ENCODE measurements at regions not wholly inside any gene's neighbourhood (a gene's known extent, or its start where the extent isn't known, plus 50 kb on each side); places are given as distances from the start of the nearest gene placed in this dataset.

DNA sequence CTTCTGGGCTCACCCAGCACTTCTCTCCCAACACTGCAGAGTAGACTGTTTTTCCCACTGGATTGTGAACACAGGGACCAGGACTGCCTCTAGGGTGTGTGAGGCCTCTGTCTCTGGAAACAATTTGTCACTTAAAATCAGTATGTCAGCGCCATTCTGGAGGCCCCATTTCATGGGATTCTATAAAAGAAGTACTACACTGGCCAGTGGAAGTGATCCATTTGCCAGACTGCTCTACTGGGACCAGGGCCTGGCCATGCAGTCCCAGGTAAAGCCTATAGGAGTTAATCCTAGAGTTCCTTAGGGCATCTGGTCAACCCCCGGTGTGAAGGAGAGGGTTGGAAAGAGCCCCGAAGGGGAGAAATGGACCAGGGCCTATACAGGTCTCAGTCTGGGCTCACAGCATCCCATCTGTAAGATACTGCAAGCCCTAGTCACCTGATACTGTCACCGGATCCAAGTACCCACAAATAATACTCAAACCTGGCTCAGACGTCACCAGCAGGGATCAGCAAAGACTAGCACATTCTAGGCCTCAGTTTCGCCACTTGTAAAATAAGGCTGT is 245.0 kb downstream of the FOXD2 start:
- no peak for FAIRE-seq
- Histone ChIP-seq H3K36me3 (ENCODE audit: control insufficient read depth in 2 of 4, insufficient read depth in 4 of 4, low read length in 3 of 4) (no peaks in the 10 kb centered on the region), H3K27ac (ENCODE audit: low read depth, low read length) (no peak overlapping the region), H4K8ac (ENCODE audit: extremely low read depth, insufficient read depth, low read length) (no peak overlapping the region), H4K20me1 (replicated peaks in 1 of 2; ENCODE audit: control insufficient read depth in 1 of 2, insufficient read depth in 2 of 2, low read length in 2 of 2) (no peaks in the 10 kb centered on the region), H4K5ac (ENCODE audit: insufficient read length, low read depth, low read length) (no peak overlapping the region), H3K14ac (ENCODE audit: insufficient read length) (no peak overlapping the region), H3K79me2 (ENCODE audit: control insufficient read depth in 1 of 2, insufficient read depth in 2 of 2, low read length in 2 of 2) (no peaks in the 10 kb centered on the region), H2BK20ac (ENCODE audit: low read length) (no peak overlapping the region), H3K4ac (replicated peaks; ENCODE audit: insufficient read length, low read depth, low read length) (no peak overlapping the region), H3K9ac (replicated peaks in 1 of 4; ENCODE audit: extremely low read depth in 1 of 4, low read depth in 3 of 4, low read length in 3 of 4) (no peak overlapping the region), H2AFZ (ENCODE audit: low read length) (no peak overlapping the region), H3K4me2 (ENCODE audit: insufficient read depth in 1 of 2, low read depth in 2 of 2, low read length in 2 of 2) (no peak overlapping the region), H2BK15ac (ENCODE audit: low read length) (no peak overlapping the region), H2BK120ac (replicated peaks; ENCODE audit: low read depth, low read length) (no peak overlapping the region), H2BK5ac (ENCODE audit: low read depth, low read length) (no peak overlapping the region), H3K9me3 (ENCODE audit: insufficient read depth in 2 of 2, low read depth in 1 of 2, low read length in 1 of 2) (no peaks in the 10 kb centered on the region), H2BK12ac (ENCODE audit: low read depth, low read length) (no peak overlapping the region), H3K23ac (ENCODE audit: insufficient read length) (no peak overlapping the region), H3K4me3 (ENCODE audit: extremely low read depth in 1 of 4, insufficient read depth in 2 of 4, low read depth in 3 of 4, low read length in 4 of 4) (no peak overlapping the region), H3K18ac (ENCODE audit: extremely low read depth, low read length) (no peak overlapping the region), H3K4me1 (replicated peaks in 1 of 4; ENCODE audit: control insufficient read depth in 3 of 4, insufficient read depth in 4 of 4, low read length in 3 of 4) (peaks cover 9 to 12% (median 10%) of the 10 kb centered on the region in 4 experiments), H3K79me1 (ENCODE audit: low read depth, low read length) (no peaks in the 10 kb centered on the region), H3K27me3 (replicated peaks in 1 of 4; ENCODE audit: control insufficient read depth in 3 of 4, extremely low read depth in 1 of 4, insufficient read depth in 3 of 4, low read length in 3 of 4) (no peaks in the 10 kb centered on the region), H3K23me2 (ENCODE audit: low read depth, low read length) (no peaks in the 10 kb centered on the region), H2AK5ac (ENCODE audit: low read depth, low read length) (no peak overlapping the region), H3K56ac (replicated peaks; ENCODE audit: insufficient read length, low read depth, low read length) (no peak overlapping the region), H4K91ac (replicated peaks; ENCODE audit: insufficient read length, low read length) (no peak overlapping the region)
- TF ChIP-seq TAF1 (IDR thresholded peaks at IDR 0.05; ENCODE audit: low read depth, low read length) = no peak
- TF ChIP-seq RAD21 (IDR thresholded peaks at IDR 0.05 in 1 of 2, conservative IDR thresholded peaks at IDR 0.05 in 1 of 2; ENCODE audit: low read depth in 2 of 2, low read length in 2 of 2) = peak in 1 of 2 experiments; percentile 6; a peak in 1 of 4 replicates
- no peak for TF ChIP-seq KDM5A (IDR thresholded peaks at IDR 0.05; ENCODE audit: low read length)
- no peak for TF ChIP-seq RBBP5 (IDR thresholded peaks at IDR 0.05; ENCODE audit: borderline replicate concordance, low read depth, low read length)
- DNase-seq (ENCODE audit: low read depth in 1 of 2, low spot score in 2 of 2) = peak in 1 of 2 experiments; percentile 38
- WGBS, 2 experiments (ENCODE audit: extremely low coverage in 1 of 2, insufficient coverage in 1 of 2, insufficient read length in 1 of 2, insufficient replicate concordance in 2 of 2, low coverage in 1 of 2, low lambda C conversion rate in 2 of 2, missing lambda C conversion rate in 1 of 2) = 92% methylated on average over 6 of the region's 6 CpGs; no CpG with 5 or more reads in 1 of the 2 experiments
- ChIA-PET CTCF (ENCODE audit: partially characterized antibody) (interaction anchor here (1.2 to 1.8 kb wide), 2 partner anchors 27 to 154 kb away, joined by 4 to 11 read pairs; no protein-coding TSS in a partner anchor), POLR2A (ENCODE audit: partially characterized antibody) (no interaction called here)

Data from H1 (cell line).